ENCODE measurements at regions not wholly inside any gene's neighbourhood (a gene's known extent, or its start where the extent isn't known, plus 50 kb on each side); places are given as distances from the start of the nearest gene placed in this dataset.

DNA sequence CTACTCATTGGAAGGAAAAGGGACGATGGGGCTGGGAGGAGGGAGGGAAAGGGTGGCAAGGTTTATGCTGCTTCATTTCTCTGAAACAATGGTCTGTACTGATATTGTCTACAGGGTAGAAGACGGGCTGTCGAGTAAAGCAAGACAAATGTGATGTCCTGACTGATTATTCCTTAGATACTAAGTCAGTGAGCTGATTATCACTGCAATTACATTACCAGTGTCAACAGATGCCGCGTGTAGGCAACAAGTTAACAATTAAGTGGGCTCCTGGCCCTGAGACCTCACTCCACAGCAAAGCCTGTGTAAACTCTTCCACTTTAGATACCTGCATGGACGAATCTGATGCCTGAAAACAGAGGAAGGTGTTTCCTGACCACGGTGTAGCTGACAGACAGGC lies 602.8 kb downstream of the IRX1 start:
- TF ChIP-seq, protein P1, sequence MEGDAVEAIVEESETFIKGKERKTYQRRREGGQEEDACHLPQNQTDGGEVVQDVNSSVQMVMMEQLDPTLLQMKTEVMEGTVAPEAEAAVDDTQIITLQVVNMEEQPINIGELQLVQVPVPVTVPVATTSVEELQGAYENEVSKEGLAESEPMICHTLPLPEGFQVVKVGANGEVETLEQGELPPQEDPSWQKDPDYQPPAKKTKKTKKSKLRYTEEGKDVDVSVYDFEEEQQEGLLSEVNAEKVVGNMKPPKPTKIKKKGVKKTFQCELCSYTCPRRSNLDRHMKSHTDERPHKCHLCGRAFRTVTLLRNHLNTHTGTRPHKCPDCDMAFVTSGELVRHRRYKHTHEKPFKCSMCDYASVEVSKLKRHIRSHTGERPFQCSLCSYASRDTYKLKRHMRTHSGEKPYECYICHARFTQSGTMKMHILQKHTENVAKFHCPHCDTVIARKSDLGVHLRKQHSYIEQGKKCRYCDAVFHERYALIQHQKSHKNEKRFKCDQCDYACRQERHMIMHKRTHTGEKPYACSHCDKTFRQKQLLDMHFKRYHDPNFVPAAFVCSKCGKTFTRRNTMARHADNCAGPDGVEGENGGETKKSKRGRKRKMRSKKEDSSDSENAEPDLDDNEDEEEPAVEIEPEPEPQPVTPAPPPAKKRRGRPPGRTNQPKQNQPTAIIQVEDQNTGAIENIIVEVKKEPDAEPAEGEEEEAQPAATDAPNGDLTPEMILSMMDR (conservative IDR thresholded peaks at IDR 0.05; ENCODE audit: low read length), result no peak
- no peak for TF ChIP-seq EZH2phosphoT487 (IDR thresholded peaks at IDR 0.05; ENCODE audit: borderline replicate concordance, low read depth, low read length)

Data from OCI-LY7 (cell line).